Uterus (tissue), 2 donors: ENCODE measurements at regions not wholly inside any gene's neighbourhood (a gene's known extent, or its start where the extent isn't known, plus 50 kb on each side); places are given as distances from the start of the nearest gene placed in this dataset.

Experiments used
- POLR2A ChIP-seq, 2 donors: fragments of 450-650 bp; IDR thresholded peaks; one replicate each; pipeline ENCODE4 v1.6.1; 2016; ENCODE audit warnings: antibody characterized with exemption in 2 of 2, mild to moderate bottlenecking in 1 of 2, moderate library complexity in 1 of 2
- TF ChIP-seq, protein P1 (sequence below), 4 experiments: fragments of 200-600 bp in 2 of 4; fragments of 450-650 bp in 2 of 4; sonication (generic) in 2 of 4; IDR thresholded peaks; one replicate each; pipeline ENCODE4 v1.5.1; 2016 to 2019; ENCODE audit warnings: antibody characterized with exemption in 4 of 4, mild to moderate bottlenecking in 2 of 4, moderate library complexity in 1 of 4

DNA sequence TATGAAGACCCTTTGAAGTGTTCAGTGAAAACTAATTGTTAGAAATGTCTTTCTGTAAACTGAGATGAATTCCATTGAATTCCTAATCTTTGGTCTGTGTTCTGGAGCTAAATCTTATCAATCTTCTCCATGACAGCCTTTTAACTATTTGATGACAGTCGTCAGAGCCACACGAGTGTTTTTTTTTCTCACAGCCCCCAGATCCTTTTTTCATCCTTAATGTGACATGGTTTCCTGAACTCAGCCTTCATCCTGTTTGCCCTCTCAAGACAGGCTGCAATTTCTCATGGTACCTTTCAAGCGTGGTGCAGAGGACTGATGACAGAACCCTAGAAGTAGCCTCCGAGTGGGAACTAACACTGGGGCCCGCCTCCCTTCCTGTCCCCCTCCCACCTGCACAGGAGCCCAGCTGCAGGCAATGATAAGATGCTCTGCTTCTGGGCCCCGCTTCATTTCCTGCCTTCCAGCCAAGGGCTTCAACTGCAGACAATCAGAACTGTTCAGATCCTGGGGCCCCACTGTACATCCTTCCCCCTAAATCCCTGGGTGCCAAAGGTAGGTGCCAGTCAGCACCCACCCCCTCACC lies 114.6 kb upstream of the VAV3 start:
- TF ChIP-seq, protein P1, sequence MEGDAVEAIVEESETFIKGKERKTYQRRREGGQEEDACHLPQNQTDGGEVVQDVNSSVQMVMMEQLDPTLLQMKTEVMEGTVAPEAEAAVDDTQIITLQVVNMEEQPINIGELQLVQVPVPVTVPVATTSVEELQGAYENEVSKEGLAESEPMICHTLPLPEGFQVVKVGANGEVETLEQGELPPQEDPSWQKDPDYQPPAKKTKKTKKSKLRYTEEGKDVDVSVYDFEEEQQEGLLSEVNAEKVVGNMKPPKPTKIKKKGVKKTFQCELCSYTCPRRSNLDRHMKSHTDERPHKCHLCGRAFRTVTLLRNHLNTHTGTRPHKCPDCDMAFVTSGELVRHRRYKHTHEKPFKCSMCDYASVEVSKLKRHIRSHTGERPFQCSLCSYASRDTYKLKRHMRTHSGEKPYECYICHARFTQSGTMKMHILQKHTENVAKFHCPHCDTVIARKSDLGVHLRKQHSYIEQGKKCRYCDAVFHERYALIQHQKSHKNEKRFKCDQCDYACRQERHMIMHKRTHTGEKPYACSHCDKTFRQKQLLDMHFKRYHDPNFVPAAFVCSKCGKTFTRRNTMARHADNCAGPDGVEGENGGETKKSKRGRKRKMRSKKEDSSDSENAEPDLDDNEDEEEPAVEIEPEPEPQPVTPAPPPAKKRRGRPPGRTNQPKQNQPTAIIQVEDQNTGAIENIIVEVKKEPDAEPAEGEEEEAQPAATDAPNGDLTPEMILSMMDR (IDR thresholded peaks at IDR 0.05): no peak
- TF ChIP-seq POLR2A (IDR thresholded peaks at IDR 0.05): no peak
